MM.1S (cell line): ENCODE measurements at regions not wholly inside any gene's neighbourhood (a gene's known extent, or its start where the extent isn't known, plus 50 kb on each side); places are given as distances from the start of the nearest gene placed in this dataset.

ENCODE experiments used
- DNase-seq: peaks from one replicate; pipeline ENCODE4 v3.0.0-alpha.2; 2015
- H2AFZ ChIP-seq: fragments of 300-600 bp; sonication (generic); 2 replicates; pipeline ENCODE4 v1.6.0; 2016; ENCODE audit warnings: antibody characterized with exemption, low read length
- H3F3A ChIP-seq: fragments of 300-600 bp; sonication (generic); 2 replicates; pipeline ENCODE4 v1.6.1; 2016; ENCODE audit warnings: mild to moderate bottlenecking, antibody characterized with exemption, low read length, moderate library complexity, mixed read lengths; ENCODE audit not compliant: insufficient read depth
- H3K27ac ChIP-seq: fragments of 300-600 bp; sonication (generic); 2 replicates; pipeline ENCODE4 v1.5.1; 2016; ENCODE audit warnings: mild to moderate bottlenecking, low read length
- H3K27me3 ChIP-seq: fragments of 300-600 bp; sonication (generic); replicated peaks from 2 replicates; pipeline ENCODE4 v1.6.0; 2016; ENCODE audit warnings: low read length; ENCODE audit not compliant: insufficient read depth
- H3K36me3 ChIP-seq: fragments of 300-600 bp; sonication (generic); replicated peaks from 2 replicates; pipeline ENCODE4 v1.6.1; 2016; ENCODE audit warnings: mild to moderate bottlenecking, low read length, mixed read lengths; ENCODE audit not compliant: insufficient read depth
- H3K4me1 ChIP-seq: fragments of 300-600 bp; sonication (generic); 2 replicates; pipeline ENCODE4 v1.6.1; 2016; ENCODE audit warnings: low read length, mixed read lengths
- H3K4me2 ChIP-seq: fragments of 300-600 bp; sonication (generic); 2 replicates; pipeline ENCODE4 v1.6.0; 2016; ENCODE audit warnings: low read depth, low read length
- H3K4me3 ChIP-seq: fragments of 300-600 bp; sonication (generic); 2 replicates; pipeline ENCODE4 v1.5.1; 2016; ENCODE audit warnings: low read length, mixed read lengths
- H3K79me2 ChIP-seq: fragments of 300-600 bp; sonication (generic); 2 replicates; pipeline ENCODE4 v1.6.1; 2016; ENCODE audit warnings: mixed run types, low read length, mixed read lengths
- H3K9ac ChIP-seq: fragments of 300-600 bp; sonication (generic); 2 replicates; pipeline ENCODE4 v1.6.1; 2016; ENCODE audit warnings: low read length, mixed read lengths
- H3K9me2 ChIP-seq: fragments of 300-600 bp; sonication (generic); replicated peaks from 2 replicates; pipeline ENCODE4 v1.6.1; 2016; ENCODE audit warnings: mild to moderate bottlenecking, low read length, mixed read lengths; ENCODE audit not compliant: insufficient read depth
- H3K9me3 ChIP-seq: fragments of 300-600 bp; sonication (generic); replicated peaks from 2 replicates; pipeline ENCODE4 v1.6.1; 2016; ENCODE audit warnings: mild to moderate bottlenecking, low read length, mixed read lengths; ENCODE audit not compliant: insufficient read depth
- H4K20me1 ChIP-seq: fragments of 300-600 bp; sonication (generic); 2 replicates; pipeline ENCODE4 v1.6.1; 2016; ENCODE audit warnings: mild to moderate bottlenecking, low read length, moderate library complexity, mixed read lengths; ENCODE audit not compliant: insufficient read depth
- EZH2 ChIP-seq: fragments of 300-600 bp; sonication (generic); optimal IDR thresholded peaks from 2 replicates; pipeline ENCODE3; 2017; ENCODE audit warnings: low read depth, mild to moderate bottlenecking, antibody characterized with exemption, low read length, mixed read lengths
- EZH2phosphoT487 ChIP-seq: fragments of 300-600 bp; sonication (generic); IDR thresholded peaks from 2 replicates; pipeline ENCODE4 v1.6.1; 2018; ENCODE audit warnings: antibody characterized with exemption, low read length
- TF ChIP-seq, protein P1 (sequence below): fragments of 300-600 bp; sonication (generic); IDR thresholded peaks from 2 replicates; pipeline ENCODE4 v1.5.1; 2016; ENCODE audit warnings: antibody characterized with exemption, low read length, mixed read lengths

DNA sequence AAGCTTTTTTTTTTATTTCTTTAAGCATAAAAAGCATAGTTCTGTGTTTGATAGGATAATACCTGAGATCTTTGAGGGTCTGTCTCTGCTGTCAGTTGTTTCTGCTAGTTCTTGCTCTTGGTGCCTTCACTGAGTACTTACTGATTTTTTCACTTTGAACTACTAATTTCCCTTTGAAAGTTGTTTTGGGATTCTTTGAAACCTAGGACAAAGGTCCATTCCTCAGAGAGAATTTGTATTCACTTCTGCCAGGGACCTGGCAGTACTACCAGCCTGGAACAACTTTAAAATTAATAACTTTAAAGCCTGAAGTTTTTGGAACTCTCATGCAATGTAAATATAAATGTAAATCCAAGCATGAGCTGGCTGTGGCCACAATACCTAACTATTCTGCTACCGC lies 190.1 kb downstream of the TM2D1 start:
- Histone ChIP-seq H3K27ac (no peak overlapping the region), H3K4me1 (peaks cover 18% of the 10 kb centered on the region), H3K27me3 (no peaks in the 10 kb centered on the region), H3K4me2 (no peak overlapping the region; the same call in 1 of the 2 replicates), H3K9me3 (no peaks in the 10 kb centered on the region), H3K9me2 (no peaks in the 10 kb centered on the region), H4K20me1 (no peaks in the 10 kb centered on the region), H2AFZ (no peak overlapping the region), H3K36me3 (no peaks in the 10 kb centered on the region), H3K79me2 (no peaks in the 10 kb centered on the region), H3K4me3 (no peak overlapping the region), H3K9ac (no peak overlapping the region), H3F3A (no peaks in the 10 kb centered on the region)
- no peak for DNase-seq
- TF ChIP-seq, protein P1, sequence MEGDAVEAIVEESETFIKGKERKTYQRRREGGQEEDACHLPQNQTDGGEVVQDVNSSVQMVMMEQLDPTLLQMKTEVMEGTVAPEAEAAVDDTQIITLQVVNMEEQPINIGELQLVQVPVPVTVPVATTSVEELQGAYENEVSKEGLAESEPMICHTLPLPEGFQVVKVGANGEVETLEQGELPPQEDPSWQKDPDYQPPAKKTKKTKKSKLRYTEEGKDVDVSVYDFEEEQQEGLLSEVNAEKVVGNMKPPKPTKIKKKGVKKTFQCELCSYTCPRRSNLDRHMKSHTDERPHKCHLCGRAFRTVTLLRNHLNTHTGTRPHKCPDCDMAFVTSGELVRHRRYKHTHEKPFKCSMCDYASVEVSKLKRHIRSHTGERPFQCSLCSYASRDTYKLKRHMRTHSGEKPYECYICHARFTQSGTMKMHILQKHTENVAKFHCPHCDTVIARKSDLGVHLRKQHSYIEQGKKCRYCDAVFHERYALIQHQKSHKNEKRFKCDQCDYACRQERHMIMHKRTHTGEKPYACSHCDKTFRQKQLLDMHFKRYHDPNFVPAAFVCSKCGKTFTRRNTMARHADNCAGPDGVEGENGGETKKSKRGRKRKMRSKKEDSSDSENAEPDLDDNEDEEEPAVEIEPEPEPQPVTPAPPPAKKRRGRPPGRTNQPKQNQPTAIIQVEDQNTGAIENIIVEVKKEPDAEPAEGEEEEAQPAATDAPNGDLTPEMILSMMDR = no peak
- TF ChIP-seq EZH2 (no peak), EZH2phosphoT487 (no peak)

DNA sequence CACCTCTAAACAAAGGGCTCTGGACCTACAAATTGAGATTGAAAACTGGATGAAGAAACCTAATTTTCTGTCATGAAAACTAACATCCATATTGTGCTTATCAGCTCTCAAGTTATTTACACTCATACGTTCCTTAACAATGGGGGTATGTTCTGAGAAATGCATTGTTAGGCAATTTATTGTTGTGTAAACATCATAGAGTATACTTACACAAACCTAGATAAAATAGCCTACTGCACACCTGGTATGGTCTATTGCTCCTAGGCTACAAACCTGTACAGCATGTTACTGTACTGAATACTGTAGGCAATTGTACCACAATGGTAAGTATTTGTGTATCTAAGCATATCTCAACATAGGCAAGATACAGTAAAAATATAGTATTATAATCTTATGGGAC lies 191.4 kb downstream of the TM2D1 start:
- Histone ChIP-seq H3K4me3 (no peak overlapping the region), H3K4me2 (no peak overlapping the region), H3K9me2 (no peaks in the 10 kb centered on the region), H3K9ac (no peak overlapping the region), H3K79me2 (no peaks in the 10 kb centered on the region), H3K27ac (no peak overlapping the region), H3K4me1 (peaks cover 18% of the 10 kb centered on the region), H4K20me1 (no peaks in the 10 kb centered on the region), H3K27me3 (no peaks in the 10 kb centered on the region), H3K9me3 (no peaks in the 10 kb centered on the region), H2AFZ (no peak overlapping the region), H3F3A (no peaks in the 10 kb centered on the region), H3K36me3 (no peaks in the 10 kb centered on the region)
- no peak for DNase-seq
- TF ChIP-seq, protein P1 = no peak
- TF ChIP-seq EZH2phosphoT487 (no peak), EZH2 (no peak)

DNA sequence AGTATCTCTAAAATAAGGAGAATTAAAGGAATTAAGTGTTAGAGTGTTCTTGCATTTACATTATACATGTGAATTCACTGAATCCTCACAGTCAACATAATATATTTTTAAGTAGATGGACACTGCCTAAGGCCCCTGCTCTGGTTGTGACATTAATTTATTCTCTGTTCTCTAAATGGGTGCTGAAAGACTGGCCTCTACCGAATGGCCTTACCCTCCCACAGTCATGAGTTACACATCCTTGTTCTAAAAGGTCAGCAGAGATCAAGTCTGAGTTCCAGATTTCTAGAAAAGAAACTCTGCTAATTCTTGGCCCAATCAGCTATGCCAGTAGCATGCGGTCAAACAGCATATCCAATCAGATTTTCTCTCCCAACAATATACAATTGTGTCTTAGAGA lies 193.2 kb downstream of the TM2D1 start:
- Histone ChIP-seq H3K79me2 (no peaks in the 10 kb centered on the region), H3K4me1 (peaks cover 18% of the 10 kb centered on the region), H3F3A (no peaks in the 10 kb centered on the region), H3K9me2 (no peaks in the 10 kb centered on the region), H3K4me3 (no peak overlapping the region), H3K9me3 (no peaks in the 10 kb centered on the region), H3K27ac (no peak overlapping the region), H2AFZ (no peak overlapping the region), H3K9ac (no peak overlapping the region), H3K4me2 (no peak overlapping the region), H3K27me3 (no peaks in the 10 kb centered on the region), H3K36me3 (no peaks in the 10 kb centered on the region), H4K20me1 (no peaks in the 10 kb centered on the region)
- no peak for DNase-seq
- TF ChIP-seq, protein P1 = no peak
- TF ChIP-seq EZH2 (no peak), EZH2phosphoT487 (no peak)
